ENCODE measurements at regions not wholly inside any gene's neighbourhood (a gene's known extent, or its start where the extent isn't known, plus 50 kb on each side); places are given as distances from the start of the nearest gene placed in this dataset.

GRCh38 chr5:63152871-63153270, 574.3 kb downstream of the LRRC70 start:
- ChIA-PET POLR2A (no interaction called here), CTCF (no interaction called here), RAD21 (ENCODE audit: unreplicated experiment) (no interaction called here), SMC1A (ENCODE audit: uncharacterized antibody, unreplicated experiment) (no interaction called here)
- H3K27ac ChIP-seq (ENCODE audit: control insufficient read depth, insufficient read depth) = no peak overlapping the region
- FAIRE-seq (no peak), ATAC-seq (no peak), DNase-seq (ENCODE audit: low read depth, low spot score) (no peak)
- no peaks in the 10 kb centered on the region for H3K36me3 ChIP-seq (ENCODE audit: control insufficient read depth in 2 of 2, insufficient read depth in 2 of 2, low read length in 1 of 2)
- in situ Hi-C loops (cut with MboI) = no loop called here
- no peak overlapping the region for H3K4me3 ChIP-seq
- H3K4me2 ChIP-seq (ENCODE audit: control insufficient read depth, insufficient read depth) = no peak overlapping the region
- TF ChIP-seq BHLHE40 (IDR thresholded peaks at IDR 0.05; ENCODE audit: borderline replicate concordance in 1 of 2, low read depth in 2 of 2, low read length in 1 of 2) (no peak), RELA (IDR thresholded peaks at IDR 0.05; ENCODE audit: borderline replicate concordance, partially characterized antibody) (no peak), TCF12 (IDR thresholded peaks at IDR 0.05; ENCODE audit: low read depth, low read length) (no peak), BACH1 (IDR thresholded peaks at IDR 0.05; ENCODE audit: borderline replicate concordance) (no peak), STAT3 (IDR thresholded peaks at IDR 0.05; ENCODE audit: low read depth, low read length) (no peak), JUND (IDR thresholded peaks at IDR 0.05; ENCODE audit: low read depth, low read length) (no peak), ZBED1 (IDR thresholded peaks at IDR 0.05; ENCODE audit: borderline replicate concordance) (no peak)
- TF ChIP-seq, protein P1, sequence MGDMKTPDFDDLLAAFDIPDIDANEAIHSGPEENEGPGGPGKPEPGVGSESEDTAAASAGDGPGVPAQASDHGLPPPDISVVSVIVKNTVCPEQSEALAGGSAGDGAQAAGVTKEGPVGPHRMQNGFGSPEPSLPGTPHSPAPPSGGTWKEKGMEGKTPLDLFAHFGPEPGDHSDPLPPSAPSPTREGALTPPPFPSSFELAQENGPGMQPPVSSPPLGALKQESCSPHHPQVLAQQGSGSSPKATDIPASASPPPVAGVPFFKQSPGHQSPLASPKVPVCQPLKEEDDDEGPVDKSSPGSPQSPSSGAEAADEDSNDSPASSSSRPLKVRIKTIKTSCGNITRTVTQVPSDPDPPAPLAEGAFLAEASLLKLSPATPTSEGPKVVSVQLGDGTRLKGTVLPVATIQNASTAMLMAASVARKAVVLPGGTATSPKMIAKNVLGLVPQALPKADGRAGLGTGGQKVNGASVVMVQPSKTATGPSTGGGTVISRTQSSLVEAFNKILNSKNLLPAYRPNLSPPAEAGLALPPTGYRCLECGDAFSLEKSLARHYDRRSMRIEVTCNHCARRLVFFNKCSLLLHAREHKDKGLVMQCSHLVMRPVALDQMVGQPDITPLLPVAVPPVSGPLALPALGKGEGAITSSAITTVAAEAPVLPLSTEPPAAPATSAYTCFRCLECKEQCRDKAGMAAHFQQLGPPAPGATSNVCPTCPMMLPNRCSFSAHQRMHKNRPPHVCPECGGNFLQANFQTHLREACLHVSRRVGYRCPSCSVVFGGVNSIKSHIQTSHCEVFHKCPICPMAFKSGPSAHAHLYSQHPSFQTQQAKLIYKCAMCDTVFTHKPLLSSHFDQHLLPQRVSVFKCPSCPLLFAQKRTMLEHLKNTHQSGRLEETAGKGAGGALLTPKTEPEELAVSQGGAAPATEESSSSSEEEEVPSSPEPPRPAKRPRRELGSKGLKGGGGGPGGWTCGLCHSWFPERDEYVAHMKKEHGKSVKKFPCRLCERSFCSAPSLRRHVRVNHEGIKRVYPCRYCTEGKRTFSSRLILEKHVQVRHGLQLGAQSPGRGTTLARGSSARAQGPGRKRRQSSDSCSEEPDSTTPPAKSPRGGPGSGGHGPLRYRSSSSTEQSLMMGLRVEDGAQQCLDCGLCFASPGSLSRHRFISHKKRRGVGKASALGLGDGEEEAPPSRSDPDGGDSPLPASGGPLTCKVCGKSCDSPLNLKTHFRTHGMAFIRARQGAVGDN (IDR thresholded peaks at IDR 0.05) = no peak
- no peak overlapping the region for H3K9ac ChIP-seq (ENCODE audit: control insufficient read depth, insufficient read depth, low read length)
- no peaks in the 10 kb centered on the region for H3K4me1 ChIP-seq (ENCODE audit: control insufficient read depth, insufficient read depth, low read length)
- no peaks in the 10 kb centered on the region for H3K27me3 ChIP-seq (replicated peaks in 1 of 2; ENCODE audit: control insufficient read depth in 2 of 2, insufficient read depth in 2 of 2, low read length in 1 of 2)
- no peaks in the 10 kb centered on the region for H4K20me1 ChIP-seq (ENCODE audit: control insufficient read depth, insufficient read depth)
- H2AFZ ChIP-seq (ENCODE audit: control insufficient read depth, low read depth, low read length) = no peak overlapping the region
- BruUV-seq (replicated peaks) = no TSS peak
- no peaks in the 10 kb centered on the region for H3K9me3 ChIP-seq (replicated peaks; ENCODE audit: control insufficient read depth, insufficient read depth, low read length)
- intact Hi-C loops (cut with micrococcal nuclease; ENCODE audit: unreplicated experiment) = no loop called here
- WGBS (ENCODE audit: insufficient coverage, insufficient replicate concordance, low lambda C conversion rate, missing lambda C conversion rate) = 0% methylated on average over 1 of the region's 1 CpG
- H3K79me2 ChIP-seq (ENCODE audit: control insufficient read depth, insufficient read depth, low read length) = no peaks in the 10 kb centered on the region

Data from GM12878 (cell line).